ENCODE measurements at regions not wholly inside any gene's neighbourhood (a gene's known extent, or its start where the extent isn't known, plus 50 kb on each side); places are given as distances from the start of the nearest gene placed in this dataset.

- TF ChIP-seq CTCF (IDR thresholded peaks at IDR 0.05): no peak
- no peak for TF ChIP-seq POLR2A (IDR thresholded peaks at IDR 0.05)
- TF ChIP-seq EP300 (IDR thresholded peaks at IDR 0.05): no peak
- no peak for TF ChIP-seq POLR2AphosphoS5 (IDR thresholded peaks at IDR 0.05)
These were observed 181.2 kb upstream of the SNX7 start for GRCh38 chr1:98480271-98480670.
